LNCaP clone FGC (cell line): ENCODE measurements at regions not wholly inside any gene's neighbourhood (a gene's known extent, or its start where the extent isn't known, plus 50 kb on each side); places are given as distances from the start of the nearest gene placed in this dataset.

Experiments
- DNase-seq: peaks from one replicate; pipeline ENCODE4 v3.0.0-alpha.2; 2011; ENCODE audit warnings: low read depth
- H3K4me3 ChIP-seq: 2 replicates; pipeline ENCODE4 v1.5.1; 2011; ENCODE audit warnings: mild to moderate bottlenecking, low read depth, low read length, control low read depth
- TF ChIP-seq, protein P1 (sequence below): IDR thresholded peaks from 2 replicates; pipeline ENCODE4 v1.5.1; 2012; ENCODE audit warnings: mild to moderate bottlenecking; ENCODE audit not compliant: control insufficient read depth, insufficient read depth; ENCODE audit errors: extremely low read depth

DNA sequence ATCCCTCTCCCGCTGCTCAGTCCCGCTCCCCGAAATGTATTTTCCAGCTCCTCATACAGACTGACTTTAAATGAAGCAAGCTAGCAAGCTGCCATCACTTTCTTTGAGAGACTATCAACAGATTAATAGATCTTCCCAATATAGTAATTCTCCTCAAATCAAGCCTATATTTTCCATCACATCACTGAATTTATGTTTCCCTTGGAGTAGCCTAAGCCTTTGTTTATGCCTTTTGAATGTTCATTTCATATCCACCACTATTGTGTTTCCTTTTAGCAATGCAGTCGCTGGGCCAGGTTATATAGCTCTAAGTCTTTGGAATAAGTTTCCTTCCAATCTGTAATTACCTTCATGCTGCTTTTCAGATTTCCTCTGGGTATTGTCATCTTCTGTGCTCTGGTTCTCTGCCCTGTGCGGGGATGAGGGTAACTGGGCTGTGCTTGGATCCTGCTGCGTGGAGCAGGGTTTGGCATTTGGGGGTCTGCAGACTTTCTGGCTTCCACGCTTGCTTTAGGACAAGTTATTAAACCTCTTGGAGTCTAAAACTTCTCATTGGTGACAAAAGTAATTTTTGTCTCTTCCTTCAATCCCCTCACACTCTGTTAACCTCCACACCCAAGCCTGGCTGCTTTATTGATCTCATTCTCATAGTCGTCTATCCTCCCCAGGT lies 256.9 kb downstream of the DLEU7 start:
- H3K4me3 ChIP-seq: no peak overlapping the region
- DNase-seq: no peak
- TF ChIP-seq, protein P1, sequence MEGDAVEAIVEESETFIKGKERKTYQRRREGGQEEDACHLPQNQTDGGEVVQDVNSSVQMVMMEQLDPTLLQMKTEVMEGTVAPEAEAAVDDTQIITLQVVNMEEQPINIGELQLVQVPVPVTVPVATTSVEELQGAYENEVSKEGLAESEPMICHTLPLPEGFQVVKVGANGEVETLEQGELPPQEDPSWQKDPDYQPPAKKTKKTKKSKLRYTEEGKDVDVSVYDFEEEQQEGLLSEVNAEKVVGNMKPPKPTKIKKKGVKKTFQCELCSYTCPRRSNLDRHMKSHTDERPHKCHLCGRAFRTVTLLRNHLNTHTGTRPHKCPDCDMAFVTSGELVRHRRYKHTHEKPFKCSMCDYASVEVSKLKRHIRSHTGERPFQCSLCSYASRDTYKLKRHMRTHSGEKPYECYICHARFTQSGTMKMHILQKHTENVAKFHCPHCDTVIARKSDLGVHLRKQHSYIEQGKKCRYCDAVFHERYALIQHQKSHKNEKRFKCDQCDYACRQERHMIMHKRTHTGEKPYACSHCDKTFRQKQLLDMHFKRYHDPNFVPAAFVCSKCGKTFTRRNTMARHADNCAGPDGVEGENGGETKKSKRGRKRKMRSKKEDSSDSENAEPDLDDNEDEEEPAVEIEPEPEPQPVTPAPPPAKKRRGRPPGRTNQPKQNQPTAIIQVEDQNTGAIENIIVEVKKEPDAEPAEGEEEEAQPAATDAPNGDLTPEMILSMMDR: no peak

DNA sequence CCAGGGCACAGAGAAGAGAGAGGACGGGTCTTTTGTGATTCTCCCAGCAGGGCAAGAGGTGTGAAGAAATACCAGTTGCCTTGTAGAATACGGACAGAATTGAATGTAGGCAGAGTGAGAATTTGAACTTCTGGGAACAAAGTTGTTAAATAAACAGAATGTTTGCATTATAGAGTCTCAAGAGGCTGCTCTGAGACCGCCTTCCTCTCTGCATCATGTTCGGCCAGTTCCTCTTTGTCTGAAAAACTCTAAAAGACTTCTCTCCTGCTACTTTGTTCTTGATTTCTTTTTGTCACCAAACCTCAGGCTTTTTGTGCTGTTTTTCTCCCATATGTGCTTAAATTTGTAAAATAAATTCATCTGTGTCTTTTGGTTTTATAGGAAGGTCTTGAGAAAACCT lies 256.4 kb downstream of the DLEU7 start:
- DNase-seq: no peak
- no peak overlapping the region for H3K4me3 ChIP-seq
- TF ChIP-seq, protein P1: no peak

DNA sequence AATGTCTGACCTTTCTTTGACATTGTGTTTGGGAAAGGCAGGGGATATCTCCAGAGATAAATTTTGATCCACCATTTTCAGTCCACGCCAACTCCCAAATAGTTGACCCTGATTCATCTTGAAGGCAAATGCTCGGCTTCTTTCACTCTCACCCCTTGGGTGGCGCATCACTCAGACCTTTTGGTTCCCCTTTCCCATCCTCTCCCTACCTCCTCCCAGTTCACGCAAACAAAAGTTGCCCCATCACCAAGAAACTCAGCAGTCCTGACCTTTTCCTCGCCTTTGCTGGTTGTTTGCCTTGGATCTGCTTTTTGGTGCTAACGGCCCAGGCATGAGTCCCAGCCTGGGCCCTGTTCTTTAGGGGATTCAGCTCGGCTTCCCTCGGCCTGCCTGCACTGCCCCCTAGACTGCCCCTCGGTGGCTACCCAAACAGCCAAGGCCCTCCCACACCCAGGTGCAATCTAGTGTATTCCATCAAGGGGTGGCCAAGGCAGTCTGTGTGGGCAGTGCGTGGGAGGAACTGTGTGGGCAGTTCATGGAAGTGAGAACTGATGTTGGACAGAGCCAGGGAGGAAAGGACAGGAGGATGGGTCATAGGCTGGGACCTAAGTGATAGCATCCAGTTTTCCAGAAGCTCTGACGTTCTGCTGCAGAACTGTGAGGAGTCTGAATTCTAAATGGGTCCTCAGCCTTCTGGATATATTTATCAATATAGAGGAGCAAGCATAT lies 255.7 kb downstream of the DLEU7 start:
- TF ChIP-seq, protein P1: no peak
- no peak for DNase-seq
- no peak overlapping the region for H3K4me3 ChIP-seq

DNA sequence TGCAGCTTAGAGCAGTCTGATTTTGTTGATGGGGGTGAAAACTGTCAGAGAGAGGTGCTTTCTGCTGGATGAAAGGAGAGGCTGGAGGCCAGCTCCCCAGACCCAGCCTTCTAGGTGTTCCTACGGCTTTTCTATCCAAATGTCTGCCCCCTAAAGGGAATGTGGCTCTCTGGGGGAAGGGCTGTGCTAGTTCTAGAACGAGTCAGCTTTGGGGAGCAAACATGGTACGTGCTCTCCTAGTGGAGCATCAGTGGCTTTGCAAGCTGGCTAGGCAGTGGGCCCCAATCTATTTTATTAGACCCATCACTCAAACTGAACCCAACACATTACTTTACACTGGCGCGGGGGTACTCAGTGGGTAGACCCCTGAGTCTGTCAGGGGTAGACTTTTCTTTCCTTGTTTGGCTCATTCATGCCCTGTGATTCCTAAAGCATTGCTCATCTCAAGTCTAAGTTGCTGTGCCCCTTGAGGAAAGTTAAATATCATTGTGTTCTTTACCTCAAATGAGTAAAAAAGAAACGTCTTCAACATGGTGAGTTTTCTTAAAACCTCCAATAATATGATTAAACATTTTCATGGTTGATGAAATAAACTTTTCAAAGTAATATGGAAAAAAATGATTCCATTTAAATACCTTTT lies 254.9 kb downstream of the DLEU7 start:
- DNase-seq: no peak
- H3K4me3 ChIP-seq: no peak overlapping the region
- TF ChIP-seq, protein P1: no peak

DNA sequence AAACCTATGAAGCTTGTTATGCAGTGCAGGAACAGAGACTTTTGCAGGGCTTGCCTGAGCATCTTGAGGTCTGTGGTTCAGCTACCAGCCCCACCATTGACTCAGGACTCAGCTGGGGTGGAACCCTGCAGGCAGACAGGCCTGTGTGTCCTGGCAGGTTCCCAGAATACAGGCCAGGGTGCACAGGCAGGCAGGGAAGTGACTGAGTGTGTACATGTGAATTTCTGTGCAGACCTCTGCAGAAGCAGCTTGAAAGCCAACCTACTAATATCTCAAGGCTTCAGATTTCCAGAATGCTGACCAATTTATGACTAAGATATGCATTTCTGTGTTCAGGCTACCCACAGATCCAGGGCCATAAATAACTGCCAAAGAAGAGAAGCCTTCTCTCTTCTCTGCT lies 254.4 kb downstream of the DLEU7 start:
- TF ChIP-seq, protein P1: no peak
- DNase-seq: no peak

DNA sequence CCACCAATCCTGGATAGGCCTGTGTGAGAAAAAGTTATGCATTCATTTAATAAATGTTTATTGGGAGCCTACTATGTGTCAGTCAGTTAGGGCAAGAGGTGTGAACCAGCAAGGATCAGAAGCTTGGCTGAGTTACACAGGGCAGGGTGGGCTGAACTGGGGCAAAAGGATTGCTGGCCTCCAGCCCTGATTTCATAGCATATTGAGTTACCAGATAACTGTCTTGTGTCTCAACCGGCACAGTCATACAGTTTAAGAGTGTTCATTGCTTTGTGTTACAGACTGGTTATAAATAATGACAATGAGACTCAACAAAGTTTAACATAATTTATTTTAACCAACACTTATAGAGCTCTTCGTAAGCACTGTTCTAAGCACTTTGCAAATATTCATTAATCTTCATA lies 253.8 kb downstream of the DLEU7 start:
- TF ChIP-seq, protein P1: no peak
- no peak for DNase-seq
- H3K4me3 ChIP-seq: no peak overlapping the region

More for the DNA sequence above, 254.4 kb downstream of the DLEU7 start:
- no peak overlapping the region for H3K4me3 ChIP-seq
